Spinal cord (tissue), 9 donors: ENCODE measurements at regions not wholly inside any gene's neighbourhood (a gene's known extent, or its start where the extent isn't known, plus 50 kb on each side); places are given as distances from the start of the nearest gene placed in this dataset.

Experiments
- DNase-seq, 6 donors: peaks; one replicate each; pipeline versions ENCODE4 v3.0.0 to v3.0.0-alpha.2; 2013 to 2015; ENCODE audit warnings: low spot score in 6 of 6, low read depth in 4 of 6
- H3K27ac ChIP-seq: one replicate; pipeline ENCODE4 v1.5.1; 2013; ENCODE audit warnings: low read depth, low read length, control low read depth
- H3K27me3 ChIP-seq: one replicate; pipeline ENCODE4 v1.6.1; 2013; ENCODE audit warnings: low read length; ENCODE audit not compliant: control insufficient read depth, insufficient read depth
- H3K36me3 ChIP-seq: one replicate; pipeline ENCODE4 v1.6.1; 2013; ENCODE audit warnings: low read length; ENCODE audit not compliant: control insufficient read depth, insufficient read depth
- H3K4me1 ChIP-seq: one replicate; pipeline ENCODE4 v1.6.1; 2013; ENCODE audit warnings: low read length; ENCODE audit not compliant: control insufficient read depth, insufficient read depth
- H3K4me3 ChIP-seq: one replicate; pipeline ENCODE4 v1.5.1; 2013; ENCODE audit warnings: low read depth, low read length, control low read depth
- H3K9me3 ChIP-seq: one replicate; pipeline ENCODE4 v1.6.1; 2013; ENCODE audit warnings: low read length; ENCODE audit not compliant: control insufficient read depth, insufficient read depth
- WGBS: methylation state at CpG from one replicate; pipeline ENCODE4 v1.1.5; 2013; ENCODE audit warnings: missing lambda C conversion rate; ENCODE audit not compliant: insufficient coverage; 5-methylcytosine and 5-hydroxymethylcytosine counted together
- donor health status: healthy.

- Histone ChIP-seq H3K36me3 (no peaks in the 10 kb centered on the region), H3K27ac (no peak overlapping the region), H3K9me3 (no peaks in the 10 kb centered on the region), H3K4me1 (peaks cover 11% of the 10 kb centered on the region), H3K27me3 (no peaks in the 10 kb centered on the region), H3K4me3 (no peak overlapping the region)
- DNase-seq: no peak
- no CpG with 5 or more reads among the region's 1 CpG for WGBS
Observed at GRCh38 chr21:16584756-16585155, 855.0 kb downstream of the USP25 start.

GRCh38 chr21:16585896-16586295, 856.1 kb downstream of the USP25 start:
- DNase-seq: no peak
- H3K27me3 ChIP-seq: no peaks in the 10 kb centered on the region
- H3K9me3 ChIP-seq: no peaks in the 10 kb centered on the region
- H3K27ac ChIP-seq: peak overlapping the region; percentile 65
- H3K36me3 ChIP-seq: no peaks in the 10 kb centered on the region
- no peak overlapping the region for H3K4me3 ChIP-seq
- no CpG with 5 or more reads among the region's 3 CpGs for WGBS
- H3K4me1 ChIP-seq: peaks cover 11% of the 10 kb centered on the region

GRCh38 chr21:16587141-16587581, 857.4 kb downstream of the USP25 start:
- peaks cover 11% of the 10 kb centered on the region for H3K4me1 ChIP-seq
- H3K9me3 ChIP-seq: no peaks in the 10 kb centered on the region
- H3K27ac ChIP-seq: peak overlapping the region; percentile 65
- no peaks in the 10 kb centered on the region for H3K27me3 ChIP-seq
- DNase-seq: peak in 5 of 6 donors; percentile 64 to 96 (median 76)
- no peaks in the 10 kb centered on the region for H3K36me3 ChIP-seq
- peak overlapping the region; percentile 9 for H3K4me3 ChIP-seq
- WGBS: no CpG with 5 or more reads among the region's 6 CpGs

GRCh38 chr21:16587681-16588375, 858.0 kb downstream of the USP25 start:
- no peaks in the 10 kb centered on the region for H3K27me3 ChIP-seq
- H3K27ac ChIP-seq: peak overlapping the region; percentile 86
- DNase-seq: peak in 2 of 6 donors; percentile 81 to 95
- no peaks in the 10 kb centered on the region for H3K9me3 ChIP-seq
- 4% methylated on average over 5 of the region's 7 CpGs for WGBS
- H3K4me1 ChIP-seq: peaks cover 11% of the 10 kb centered on the region
- H3K36me3 ChIP-seq: no peaks in the 10 kb centered on the region
- H3K4me3 ChIP-seq: peak overlapping the region; percentile 49

DNA sequence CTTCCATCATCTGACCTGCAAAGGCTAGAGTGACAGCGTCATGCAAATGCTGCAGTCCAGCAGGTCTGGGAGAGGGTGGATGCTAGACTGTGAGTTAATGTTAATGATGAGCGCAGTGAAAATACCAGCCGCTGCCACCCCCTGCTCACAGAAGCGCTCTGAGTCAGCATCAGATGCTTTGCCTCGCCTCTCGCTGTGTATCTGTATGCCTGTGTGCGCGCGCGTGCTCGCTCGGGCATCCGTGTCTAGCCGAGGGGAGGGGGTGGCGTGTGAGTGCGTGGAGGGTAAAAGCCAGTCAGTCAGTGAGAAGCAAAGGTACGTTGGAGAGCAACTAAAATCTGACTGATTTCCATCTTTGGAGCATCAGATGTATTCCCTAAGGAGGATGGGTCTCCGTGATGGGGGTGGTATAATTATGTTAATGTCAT, 858.7 kb downstream of the USP25 start:
- peak in 5 of 6 donors; percentile 81 to 99 (median 88) for DNase-seq
- H3K4me3 ChIP-seq: peak overlapping the region; percentile 49
- 9% methylated on average over 17 of the region's 18 CpGs for WGBS
- peak overlapping the region; percentile 86 for H3K27ac ChIP-seq
- H3K4me1 ChIP-seq: peaks cover 11% of the 10 kb centered on the region
- H3K9me3 ChIP-seq: no peaks in the 10 kb centered on the region
- no peaks in the 10 kb centered on the region for H3K27me3 ChIP-seq
- no peaks in the 10 kb centered on the region for H3K36me3 ChIP-seq

GRCh38 chr21:16589006-16589898, 859.5 kb downstream of the USP25 start:
- WGBS: 40% methylated on average over 3 of the region's 7 CpGs
- Histone ChIP-seq H3K27me3 (no peaks in the 10 kb centered on the region), H3K9me3 (no peaks in the 10 kb centered on the region), H3K4me3 (peak overlapping the region; percentile 49), H3K36me3 (no peaks in the 10 kb centered on the region), H3K4me1 (peaks cover 11% of the 10 kb centered on the region), H3K27ac (peak overlapping the region; percentile 86)
- peak in 2 of 6 donors; percentile 50 to 74 for DNase-seq

DNA sequence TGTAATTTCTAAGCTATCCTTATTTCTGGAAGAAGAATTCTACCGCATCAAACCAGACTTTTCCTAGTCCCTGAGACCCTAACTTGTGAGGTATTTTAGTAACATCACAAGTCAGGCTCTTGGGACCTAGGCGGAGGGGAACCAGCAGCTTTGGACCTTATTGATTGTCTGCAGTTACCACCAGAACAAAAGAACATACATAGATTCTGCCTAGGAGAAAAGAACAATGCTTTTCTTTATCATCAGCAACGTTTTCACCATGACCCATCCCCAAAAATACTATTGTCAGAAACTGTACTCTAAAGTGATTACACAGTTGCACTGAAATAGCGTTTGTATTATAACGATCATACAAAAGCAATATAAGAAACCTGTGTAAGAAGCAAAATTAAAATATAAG, 860.4 kb downstream of the USP25 start:
- DNase-seq: peak in 2 of 6 donors; percentile 44 to 83
- peak overlapping the region; percentile 86 for H3K27ac ChIP-seq
- H3K36me3 ChIP-seq: no peaks in the 10 kb centered on the region
- H3K27me3 ChIP-seq: no peaks in the 10 kb centered on the region
- H3K9me3 ChIP-seq: no peaks in the 10 kb centered on the region
- peaks cover 11% of the 10 kb centered on the region for H3K4me1 ChIP-seq
- H3K4me3 ChIP-seq: peak overlapping the region; percentile 26
- no CpG with 5 or more reads among the region's 5 CpGs for WGBS

DNA sequence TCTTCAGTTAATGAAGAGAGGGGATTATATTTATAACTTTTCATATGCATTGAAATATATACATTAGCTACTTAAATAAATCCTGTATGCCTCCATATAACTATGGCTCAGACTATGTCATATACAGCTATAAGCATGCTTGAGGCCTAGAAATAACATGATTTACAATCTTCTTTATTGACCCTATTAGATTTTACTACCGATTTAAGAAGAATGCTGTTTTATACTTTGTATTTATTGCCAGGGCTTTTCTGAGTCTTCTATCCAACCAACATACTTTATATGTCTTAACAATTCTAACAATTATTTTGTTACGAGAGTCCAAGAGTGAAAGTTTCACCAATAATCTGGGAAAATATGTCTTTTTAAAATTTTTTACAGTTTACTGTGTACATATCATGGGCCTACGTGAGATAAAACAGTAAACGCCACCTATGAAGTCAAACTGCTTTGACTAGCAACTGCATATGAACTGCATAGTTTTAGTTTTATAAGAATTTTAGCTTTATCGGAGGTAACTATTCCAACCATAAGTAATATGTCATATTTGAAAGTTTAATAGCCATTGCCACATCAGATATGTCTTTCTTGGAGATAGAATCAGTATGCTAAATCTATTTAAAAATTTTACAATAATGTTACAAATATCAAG, 861.0 kb downstream of the USP25 start:
- peak overlapping the region; percentile 86 for H3K27ac ChIP-seq
- WGBS: no CpG with 5 or more reads among the region's 5 CpGs
- no peaks in the 10 kb centered on the region for H3K36me3 ChIP-seq
- H3K4me3 ChIP-seq: peak overlapping the region; percentile 26
- H3K27me3 ChIP-seq: no peaks in the 10 kb centered on the region
- peak in 1 of 6 donors; percentile 71 for DNase-seq
- no peaks in the 10 kb centered on the region for H3K9me3 ChIP-seq
- peaks cover 11% of the 10 kb centered on the region for H3K4me1 ChIP-seq

GRCh38 chr21:16592381-16592780, 862.6 kb downstream of the USP25 start:
- H3K36me3 ChIP-seq: no peaks in the 10 kb centered on the region
- H3K4me3 ChIP-seq: no peak overlapping the region
- 11% methylated on average over 3 of the region's 5 CpGs for WGBS
- peaks cover 7% of the 10 kb centered on the region for H3K4me1 ChIP-seq
- no peaks in the 10 kb centered on the region for H3K27me3 ChIP-seq
- H3K27ac ChIP-seq: peak overlapping the region; percentile 52
- DNase-seq: peak in 2 of 6 donors; percentile 72 to 89
- H3K9me3 ChIP-seq: no peaks in the 10 kb centered on the region
